ENCODE measurements at regions not wholly inside any gene's neighbourhood (a gene's known extent, or its start where the extent isn't known, plus 50 kb on each side); places are given as distances from the start of the nearest gene placed in this dataset.

DNA sequence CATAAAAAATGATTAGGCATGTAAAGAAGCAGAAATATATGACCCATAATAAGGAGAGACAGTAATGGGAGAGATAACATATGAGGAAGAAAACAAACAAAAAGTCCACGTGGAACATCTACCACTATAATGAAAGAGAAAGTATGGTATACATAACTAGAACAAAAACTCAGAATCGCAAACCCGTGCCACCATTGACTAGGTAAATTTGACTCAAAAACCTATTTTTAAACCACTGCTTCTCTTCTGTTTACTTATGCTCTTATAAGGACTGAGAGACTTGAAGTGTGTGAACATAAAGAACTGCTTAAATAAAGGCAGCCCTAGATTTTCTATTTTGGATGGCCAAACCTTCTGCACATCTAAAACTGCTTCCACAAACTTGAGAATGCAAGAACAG, 330.7 kb downstream of the CAAP1 start:
- H3K4me3 ChIP-seq (ENCODE audit: low read depth, low read length): no peak overlapping the region
- no peak overlapping the region for H3K27ac ChIP-seq (ENCODE audit: low read depth)
- DNase-seq (ENCODE audit: extremely low spot score): no peak
- no peaks in the 10 kb centered on the region for H3K4me1 ChIP-seq (ENCODE audit: insufficient read depth)
- 87% methylated on average over 3 of the region's 3 CpGs for WGBS
- H3K36me3 ChIP-seq (ENCODE audit: insufficient read depth): no peaks in the 10 kb centered on the region

- Histone ChIP-seq H3K36me3 (ENCODE audit: insufficient read depth) (no peaks in the 10 kb centered on the region), H3K27ac (ENCODE audit: low read depth) (no peak overlapping the region), H3K4me1 (ENCODE audit: insufficient read depth) (no peaks in the 10 kb centered on the region), H3K4me3 (ENCODE audit: low read depth, low read length) (no peak overlapping the region)
- DNase-seq (ENCODE audit: extremely low spot score): no peak
- 81% methylated on average over 3 of the region's 3 CpGs for WGBS
Measured at GRCh38 chr9:26559506-26559905, 333.1 kb downstream of the CAAP1 start.

DNA sequence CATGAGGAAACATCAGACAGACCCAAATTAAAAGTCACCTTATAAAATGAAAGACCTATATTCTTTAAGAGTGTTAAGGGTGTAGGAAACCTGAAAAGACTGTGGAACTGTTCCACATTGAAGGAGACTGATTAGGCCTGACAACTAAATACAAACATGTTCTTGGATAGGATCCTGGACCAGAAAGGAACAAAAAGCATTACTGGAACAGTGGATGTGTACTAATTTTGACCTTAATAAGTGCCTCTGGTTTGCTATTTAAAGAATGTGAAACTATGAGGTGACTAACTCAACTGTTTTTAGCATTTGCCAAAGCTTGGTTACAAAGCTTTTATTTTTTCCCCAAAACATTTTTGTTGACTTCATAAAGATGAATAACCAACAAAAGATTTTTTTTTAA, 340.6 kb downstream of the CAAP1 start:
- no peak for DNase-seq (ENCODE audit: extremely low spot score)
- H3K27ac ChIP-seq (ENCODE audit: low read depth): no peak overlapping the region

DNA sequence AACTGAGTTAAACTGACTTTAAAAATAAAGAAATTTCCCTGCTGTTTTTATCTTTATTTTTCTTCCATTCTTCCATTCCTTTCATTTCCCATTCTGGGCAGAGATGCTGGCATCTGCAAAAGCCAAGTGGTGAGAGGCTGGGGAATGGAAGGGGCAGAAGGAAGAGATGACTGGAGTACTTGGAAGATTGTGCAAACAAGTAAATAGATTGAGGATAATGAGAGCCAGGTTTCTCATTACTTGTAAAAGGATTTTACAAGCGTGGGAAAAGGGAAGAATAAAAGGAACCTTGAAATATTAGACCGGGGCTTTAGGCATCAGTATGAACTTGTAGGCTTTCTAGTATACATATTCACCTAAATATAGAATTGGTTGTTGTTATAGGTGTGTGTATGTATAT, 341.2 kb downstream of the CAAP1 start:
- no peak overlapping the region for H3K27ac ChIP-seq (ENCODE audit: low read depth)
- DNase-seq (ENCODE audit: extremely low spot score): no peak
- H3K4me1 ChIP-seq (ENCODE audit: insufficient read depth): no peaks in the 10 kb centered on the region
- H3K4me3 ChIP-seq (ENCODE audit: low read depth, low read length): no peak overlapping the region
- 38% methylated on average over 2 of the region's 2 CpGs for WGBS
- no peaks in the 10 kb centered on the region for H3K36me3 ChIP-seq (ENCODE audit: insufficient read depth)

More for the DNA sequence above, 340.6 kb downstream of the CAAP1 start:
- Histone ChIP-seq H3K4me3 (ENCODE audit: low read depth, low read length) (no peak overlapping the region), H3K36me3 (ENCODE audit: insufficient read depth) (no peaks in the 10 kb centered on the region), H3K4me1 (ENCODE audit: insufficient read depth) (no peaks in the 10 kb centered on the region)

GRCh38 chr9:26548781-26549290, 343.8 kb downstream of the CAAP1 start:
- DNase-seq (ENCODE audit: extremely low spot score): no peak
- no peak overlapping the region for H3K4me3 ChIP-seq (ENCODE audit: low read depth, low read length)
- no peaks in the 10 kb centered on the region for H3K36me3 ChIP-seq (ENCODE audit: insufficient read depth)
- 76% methylated on average over 4 of the region's 4 CpGs for WGBS
- H3K27ac ChIP-seq (ENCODE audit: low read depth): no peak overlapping the region
- no peaks in the 10 kb centered on the region for H3K4me1 ChIP-seq (ENCODE audit: insufficient read depth)

- WGBS: 89% methylated on average over 6 of the region's 6 CpGs
- DNase-seq (ENCODE audit: extremely low spot score): no peak
- H3K36me3 ChIP-seq (ENCODE audit: insufficient read depth): no peaks in the 10 kb centered on the region
- H3K4me1 ChIP-seq (ENCODE audit: insufficient read depth): no peaks in the 10 kb centered on the region
- no peak overlapping the region for H3K4me3 ChIP-seq (ENCODE audit: low read depth, low read length)
- no peak overlapping the region for H3K27ac ChIP-seq (ENCODE audit: low read depth)
Measured at GRCh38 chr9:26539867-26540493, 352.6 kb downstream of the CAAP1 start.

DNA sequence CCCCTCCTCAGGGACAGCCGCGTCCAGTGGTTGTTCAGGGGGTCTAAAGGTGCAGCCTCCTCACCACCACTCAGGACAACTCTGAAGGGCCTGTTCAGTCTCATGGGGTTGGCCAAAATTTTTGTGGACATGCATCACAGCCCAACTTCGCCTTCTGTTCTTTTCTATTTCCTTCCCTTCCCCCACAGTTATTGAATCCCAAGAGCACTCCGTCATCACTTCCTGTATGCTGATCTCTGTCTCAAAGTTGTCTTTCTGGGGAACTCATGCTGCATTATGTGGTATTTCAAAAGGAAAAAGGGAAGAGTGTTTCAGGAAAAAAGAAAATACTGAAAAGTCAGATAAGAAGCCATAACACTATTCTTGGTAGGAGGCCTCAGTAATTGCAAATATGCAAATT, 355.4 kb downstream of the CAAP1 start:
- WGBS: 76% methylated on average over 4 of the region's 4 CpGs
- Histone ChIP-seq H3K4me1 (ENCODE audit: insufficient read depth) (no peaks in the 10 kb centered on the region), H3K36me3 (ENCODE audit: insufficient read depth) (no peaks in the 10 kb centered on the region), H3K27ac (ENCODE audit: low read depth) (no peak overlapping the region), H3K4me3 (ENCODE audit: low read depth, low read length) (no peak overlapping the region)
- no peak for DNase-seq (ENCODE audit: extremely low spot score)

DNA sequence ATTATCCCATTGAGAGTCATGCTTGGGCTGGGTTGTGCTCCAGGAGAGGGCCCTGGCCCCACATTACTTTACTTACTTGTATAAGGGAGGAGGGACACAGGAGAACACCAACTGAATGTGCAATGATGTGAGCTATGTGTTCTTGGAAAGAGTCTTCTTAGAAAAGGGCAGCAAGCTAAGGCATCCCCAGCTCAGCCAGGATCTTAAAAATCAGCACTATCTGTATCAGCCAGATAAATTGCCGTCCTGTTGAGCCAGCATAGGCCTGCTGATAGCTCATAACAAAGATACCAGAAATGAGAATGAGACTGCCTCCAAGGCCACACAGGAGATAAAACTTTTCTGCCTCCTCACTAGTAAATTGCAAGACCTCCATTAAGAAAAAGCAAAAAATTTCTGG, 357.5 kb downstream of the CAAP1 start:
- Histone ChIP-seq H3K4me1 (ENCODE audit: insufficient read depth) (no peaks in the 10 kb centered on the region), H3K27ac (ENCODE audit: low read depth) (no peak overlapping the region), H3K4me3 (ENCODE audit: low read depth, low read length) (no peak overlapping the region), H3K36me3 (ENCODE audit: insufficient read depth) (no peaks in the 10 kb centered on the region)
- 44% methylated on average over 1 of the region's 1 CpG for WGBS
- no peak for DNase-seq (ENCODE audit: extremely low spot score)

DNA sequence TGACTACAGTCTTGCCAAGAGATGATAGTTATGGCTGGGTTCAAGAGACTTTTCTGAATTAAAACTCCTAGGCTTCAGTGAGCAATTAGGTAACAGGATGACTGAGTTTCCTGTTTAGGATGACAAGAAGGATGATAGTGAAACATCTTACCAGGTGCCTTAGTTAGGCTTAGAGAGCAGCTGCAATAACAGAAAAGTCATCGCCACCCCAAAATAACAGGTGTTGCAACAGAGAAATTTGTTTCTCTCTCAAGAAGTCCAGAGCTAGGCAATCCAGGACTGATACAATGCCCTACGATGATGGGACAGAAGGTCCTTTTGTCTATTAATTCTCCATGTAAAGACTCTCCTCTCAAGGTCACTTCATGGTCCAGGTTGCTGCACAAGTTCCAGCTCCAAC, 361.8 kb downstream of the CAAP1 start:
- H3K27ac ChIP-seq (ENCODE audit: low read depth): no peak overlapping the region
- no peaks in the 10 kb centered on the region for H3K36me3 ChIP-seq (ENCODE audit: insufficient read depth)
- 94% methylated on average over 2 of the region's 2 CpGs for WGBS
- no peak overlapping the region for H3K4me3 ChIP-seq (ENCODE audit: low read depth, low read length)
- H3K4me1 ChIP-seq (ENCODE audit: insufficient read depth): no peaks in the 10 kb centered on the region
- no peak for DNase-seq (ENCODE audit: extremely low spot score)

DNA sequence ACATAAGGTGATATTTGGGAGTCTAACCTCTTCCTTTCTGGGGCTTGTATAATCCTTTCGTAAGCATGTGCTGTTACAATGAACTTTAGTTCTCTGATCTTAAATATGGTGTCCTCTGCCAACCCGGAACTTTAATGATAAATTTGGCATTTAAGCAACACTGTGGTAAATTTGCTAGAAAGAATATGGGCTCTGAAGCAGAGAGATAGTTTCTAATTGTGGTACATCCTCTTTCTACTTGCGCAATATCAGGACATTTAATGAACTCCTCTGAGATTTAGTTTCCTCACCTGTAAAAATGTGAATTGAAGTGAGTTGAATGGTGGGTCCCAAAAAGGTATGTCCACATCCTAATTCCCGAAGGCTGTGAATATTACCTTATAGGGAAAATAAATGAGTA, 364.7 kb downstream of the CAAP1 start:
- Histone ChIP-seq H3K27ac (ENCODE audit: low read depth) (no peak overlapping the region), H3K36me3 (ENCODE audit: insufficient read depth) (no peaks in the 10 kb centered on the region), H3K4me1 (ENCODE audit: insufficient read depth) (peaks cover 1% of the 10 kb centered on the region), H3K4me3 (ENCODE audit: low read depth, low read length) (no peak overlapping the region)
- WGBS: 92% methylated on average over 4 of the region's 4 CpGs
- DNase-seq (ENCODE audit: extremely low spot score): no peak

- DNase-seq (ENCODE audit: extremely low spot score): no peak
- 18% methylated on average over 1 of the region's 1 CpG for WGBS
- no peak overlapping the region for H3K4me3 ChIP-seq (ENCODE audit: low read depth, low read length)
- no peak overlapping the region for H3K27ac ChIP-seq (ENCODE audit: low read depth)
- peaks cover 1% of the 10 kb centered on the region for H3K4me1 ChIP-seq (ENCODE audit: insufficient read depth)
- H3K36me3 ChIP-seq (ENCODE audit: insufficient read depth): no peaks in the 10 kb centered on the region
Measured at GRCh38 chr9:26524267-26524666, 368.3 kb downstream of the CAAP1 start.

- peaks cover 1% of the 10 kb centered on the region for H3K4me1 ChIP-seq (ENCODE audit: insufficient read depth)
- H3K27ac ChIP-seq (ENCODE audit: low read depth): no peak overlapping the region
- DNase-seq (ENCODE audit: extremely low spot score): no peak
- no peak overlapping the region for H3K4me3 ChIP-seq (ENCODE audit: low read depth, low read length)
- WGBS: 25% methylated on average over 3 of the region's 3 CpGs
- H3K36me3 ChIP-seq (ENCODE audit: insufficient read depth): no peaks in the 10 kb centered on the region
Measured at GRCh38 chr9:26523577-26523976, 369.0 kb downstream of the CAAP1 start.

DNA sequence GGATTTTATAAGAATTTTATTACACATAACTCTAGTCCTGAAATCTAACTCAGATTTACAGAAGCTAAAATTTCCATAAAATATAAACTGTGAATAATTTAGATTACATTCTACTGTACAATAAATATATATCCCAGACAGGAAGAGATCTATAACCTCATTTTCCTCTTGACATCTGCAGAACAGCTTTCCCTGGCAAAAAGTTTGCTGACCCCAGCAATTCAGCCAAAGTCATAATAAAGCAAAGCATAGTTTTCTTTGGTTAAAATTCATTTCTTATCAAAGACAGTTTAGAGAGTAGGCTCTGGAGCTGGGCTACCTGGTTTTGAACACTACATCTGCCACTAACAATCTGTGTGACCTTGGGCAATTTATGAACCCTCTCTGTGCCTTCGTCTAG, 372.5 kb downstream of the CAAP1 start:
- no peak overlapping the region for H3K27ac ChIP-seq (ENCODE audit: low read depth)
- 87% methylated on average over 1 of the region's 1 CpG for WGBS
- no peak overlapping the region for H3K4me3 ChIP-seq (ENCODE audit: low read depth, low read length)
- no peaks in the 10 kb centered on the region for H3K36me3 ChIP-seq (ENCODE audit: insufficient read depth)
- DNase-seq (ENCODE audit: extremely low spot score): no peak
- H3K4me1 ChIP-seq (ENCODE audit: insufficient read depth): peaks cover 1% of the 10 kb centered on the region

DNA sequence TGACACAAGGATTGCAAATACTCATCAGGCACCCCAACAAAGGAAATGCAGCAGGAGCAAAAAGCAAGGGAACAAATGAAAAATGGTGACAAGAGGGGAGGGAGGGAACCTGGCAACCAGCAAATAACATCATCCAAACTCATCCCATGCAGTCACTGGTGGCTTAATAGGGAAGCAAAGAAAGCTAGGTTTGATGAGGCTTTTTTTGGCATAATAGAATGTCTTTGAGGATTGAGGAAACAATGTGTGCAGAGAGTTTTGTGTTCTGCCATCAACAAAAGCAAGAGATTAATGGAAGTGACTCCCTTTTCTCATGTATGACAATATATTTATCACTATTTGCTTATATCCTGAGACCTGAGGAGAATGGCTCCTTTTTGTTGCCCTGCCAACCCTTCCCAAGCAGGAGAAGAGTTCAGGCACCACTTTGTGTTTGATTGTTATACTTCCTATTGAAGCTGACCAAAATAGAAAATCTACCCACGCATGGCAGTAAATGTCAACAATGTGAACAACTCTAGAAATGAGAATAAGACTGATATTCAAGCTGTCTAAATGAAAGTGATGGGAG, 375.7 kb downstream of the CAAP1 start:
- Histone ChIP-seq H3K36me3 (ENCODE audit: insufficient read depth) (no peaks in the 10 kb centered on the region), H3K27ac (ENCODE audit: low read depth) (no peak overlapping the region), H3K4me3 (ENCODE audit: low read depth, low read length) (no peak overlapping the region), H3K4me1 (ENCODE audit: insufficient read depth) (no peaks in the 10 kb centered on the region)
- WGBS: 77% methylated on average over 1 of the region's 1 CpG
- DNase-seq (ENCODE audit: extremely low spot score): no peak
